Forelimb muscle (tissue), 1 donor: ENCODE measurements at regions not wholly inside any gene's neighbourhood (a gene's known extent, or its start where the extent isn't known, plus 50 kb on each side); places are given as distances from the start of the nearest gene placed in this dataset.
"Not testable (repeated sequence)": the region's sequence is repeated elsewhere in the genome, so short reads cannot be mapped to it uniquely, and the experiment has no call there.

ENCODE experiments used
- DNase-seq: peaks from one replicate; pipeline ENCODE4 v3.0.0-alpha.2; 2013; ENCODE audit warnings: low read depth

- no peak for DNase-seq
These were observed 193.3 kb downstream of the DIRAS2 start for GRCh38 chr9:90449213-90449925.

GRCh38 chr9:90451804-90452203, 190.8 kb downstream of the DIRAS2 start:
- DNase-seq, result no peak

- no peak for DNase-seq
These were observed 187.3 kb downstream of the DIRAS2 start for GRCh38 chr9:90455316-90455715.

- DNase-seq, result no peak
These were observed 185.0 kb downstream of the DIRAS2 start for GRCh38 chr9:90457386-90458190.

- no peak for DNase-seq
These were observed 184.1 kb downstream of the DIRAS2 start for GRCh38 chr9:90458485-90458884.

- no peak for DNase-seq
These were observed 183.3 kb downstream of the DIRAS2 start for GRCh38 chr9:90459321-90459720.

- DNase-seq, result no peak
These were observed 182.4 kb downstream of the DIRAS2 start for GRCh38 chr9:90460220-90460619.

GRCh38 chr9:90464978-90465377, 177.6 kb downstream of the DIRAS2 start:
- no peak for DNase-seq

- DNase-seq, result no peak
These were observed 176.2 kb downstream of the DIRAS2 start for GRCh38 chr9:90466441-90466840.

- no peak for DNase-seq
These were observed 173.2 kb downstream of the DIRAS2 start for GRCh38 chr9:90469435-90469834.

GRCh38 chr9:90469865-90470387, 172.7 kb downstream of the DIRAS2 start:
- no peak for DNase-seq

GRCh38 chr9:90476058-90476457, 166.6 kb downstream of the DIRAS2 start:
- DNase-seq, result no peak

- no peak for DNase-seq
These were observed 165.1 kb downstream of the DIRAS2 start for GRCh38 chr9:90477535-90477934.

GRCh38 chr9:90478821-90479220, 163.8 kb downstream of the DIRAS2 start:
- DNase-seq, result no peak

- DNase-seq, result no peak
These were observed 157.6 kb downstream of the DIRAS2 start for GRCh38 chr9:90485028-90485427.

GRCh38 chr9:90489066-90489465, 153.6 kb downstream of the DIRAS2 start:
- DNase-seq, result no peak

- DNase-seq, result no peak
These were observed 142.9 kb downstream of the DIRAS2 start for GRCh38 chr9:90499761-90500160.

GRCh38 chr9:90502134-90502533, 140.5 kb downstream of the DIRAS2 start:
- no peak for DNase-seq

- no peak for DNase-seq
These were observed 138.1 kb downstream of the DIRAS2 start for GRCh38 chr9:90504486-90504885.

- no peak for DNase-seq
These were observed 136.9 kb downstream of the DIRAS2 start for GRCh38 chr9:90505695-90506094.

- DNase-seq, result not testable (repeated sequence)
These were observed 136.2 kb downstream of the DIRAS2 start for GRCh38 chr9:90506402-90506801.

GRCh38 chr9:90507621-90508020, 135.0 kb downstream of the DIRAS2 start:
- DNase-seq, result no peak

GRCh38 chr9:90508940-90509339, 133.7 kb downstream of the DIRAS2 start:
- no peak for DNase-seq
